B cell (primary cell): ENCODE measurements at regions not wholly inside any gene's neighbourhood (a gene's known extent, or its start where the extent isn't known, plus 50 kb on each side); places are given as distances from the start of the nearest gene placed in this dataset.

Experiments
- ATAC-seq: fragments of 200-7000 bp; cut with Tn5 transposase; one replicate; pipeline ENCODE4 v1.10.0; 2021; ENCODE audit warnings: low read depth, mild to moderate bottlenecking, moderate number of reproducible peaks, moderate library complexity
- CTCF ChIA-PET: fragments of 350-600 bp; sonication (Branson Sonifier 250); formaldehyde crosslinking; loops from one replicate; lab custom pipeline; 2021; ENCODE audit warnings: antibody characterized with exemption, inconsistent platforms; lab: Charles Lee
- POLR2A ChIA-PET: fragments of 350-600 bp; sonication (Branson Sonifier 250); formaldehyde crosslinking; loops from one replicate; lab custom pipeline; 2021; ENCODE audit warnings: antibody characterized with exemption; lab: Charles Lee
- DNase-seq: peaks from one replicate; pipeline ENCODE4 v3.0.0; 2013
- H2AFZ ChIP-seq: 2 replicates; pipeline ENCODE4 v1.6.1; 2012; ENCODE audit warnings: mild to moderate bottlenecking, low read depth, low read length; ENCODE audit not compliant: insufficient read depth, poor library complexity, severe bottlenecking
- H3K27ac ChIP-seq, 2 donors: 1 replicate in 1 of 2; 2 replicates in 1 of 2; pipeline ENCODE4 v1.5.1; 2012 to 2013; ENCODE audit warnings: low read length in 2 of 2, mild to moderate bottlenecking in 2 of 2, moderate library complexity in 1 of 2
- H3K27me3 ChIP-seq, 4 experiments: fragments of 200-600 bp in 1 of 4; sonication (generic) in 1 of 4; replicated peaks in 1 of 4; 1 replicate in 2 of 4; 2 replicates in 2 of 4; pipeline versions ENCODE4 v1.6.1 to v1.7.0; 2013 to 2016; ENCODE audit warnings: low read length in 3 of 4, mild to moderate bottlenecking in 2 of 4, mixed read lengths in 1 of 4, moderate library complexity in 1 of 4; ENCODE audit not compliant: insufficient read depth in 4 of 4, control insufficient read depth in 3 of 4; ENCODE audit errors: control extremely low read depth in 1 of 4
- H3K36me3 ChIP-seq, 2 experiments: replicated peaks in 1 of 2; 1 replicate in 1 of 2; 2 replicates in 1 of 2; pipeline versions ENCODE4 v1.6.1 to v1.7.1; 2013; ENCODE audit warnings: low read length in 1 of 2; ENCODE audit not compliant: insufficient read depth in 2 of 2, control insufficient read depth in 1 of 2; ENCODE audit errors: control extremely low read depth in 1 of 2, extremely low read depth in 1 of 2
- H3K4me1 ChIP-seq, 2 donors: fragments of 200-600 bp in 1 of 2; sonication (generic) in 1 of 2; 1 replicate in 1 of 2; 2 replicates in 1 of 2; pipeline versions ENCODE4 v1.5.1 to v1.6.1; 2013 to 2017; ENCODE audit warnings: low read length in 2 of 2; ENCODE audit not compliant: control insufficient read depth in 2 of 2, insufficient read depth in 2 of 2
- H3K4me2 ChIP-seq: replicated peaks from 2 replicates; pipeline ENCODE3; 2012; ENCODE audit warnings: mild to moderate bottlenecking, low read depth, low read length; ENCODE audit not compliant: poor library complexity, severe bottlenecking
- H3K4me3 ChIP-seq, 5 experiments: fragments of 200-600 bp in 1 of 5; sonication (generic) in 1 of 5; 1 replicate in 3 of 5; 2 replicates in 2 of 5; pipeline versions ENCODE4 v1.5.1 to v1.7.0; 2011 to 2016; ENCODE audit warnings: low read length in 4 of 5, mild to moderate bottlenecking in 4 of 5, low read depth in 2 of 5, control low read depth in 1 of 5, moderate library complexity in 1 of 5; ENCODE audit not compliant: insufficient read depth in 1 of 5; ENCODE audit errors: control extremely low read depth in 1 of 5, extremely low read depth in 1 of 5
- H3K79me2 ChIP-seq: fragments of 200-600 bp; sonication (generic); one replicate; pipeline ENCODE4 v1.6.0; 2016; ENCODE audit warnings: low read length; ENCODE audit not compliant: control insufficient read depth, insufficient read depth
- H3K9ac ChIP-seq: fragments of 200-600 bp; sonication (generic); 2 replicates; pipeline ENCODE4 v1.6.1; 2017; ENCODE audit warnings: mild to moderate bottlenecking, low read length, moderate library complexity
- H3K9me3 ChIP-seq, 3 donors: one replicate each; pipeline versions ENCODE4 v1.6.1 to v1.7.1; 2013; ENCODE audit warnings: low read length in 2 of 3; ENCODE audit not compliant: control insufficient read depth in 2 of 3, insufficient read depth in 1 of 3; ENCODE audit errors: control extremely low read depth in 1 of 3
- H4K20me1 ChIP-seq: 2 replicates; pipeline ENCODE4 v1.6.0; 2012; ENCODE audit warnings: mild to moderate bottlenecking, low read length; ENCODE audit not compliant: insufficient read depth, control insufficient read depth, poor library complexity, severe bottlenecking
- H3K27ac Mint-ChIP-seq: one replicate; pipeline ENCODE4 v1.8.0; 2021; ENCODE audit warnings: mixed read lengths
- H3K27me3 Mint-ChIP-seq: one replicate; pipeline ENCODE4 v1.8.0; 2021; ENCODE audit warnings: mixed read lengths
- H3K4me1 Mint-ChIP-seq: one replicate; pipeline ENCODE4 v1.8.0; 2021; ENCODE audit warnings: mixed read lengths
- H3K4me3 Mint-ChIP-seq: one replicate; pipeline ENCODE4 v1.8.0; 2021; ENCODE audit warnings: mixed read lengths
- H3K9me3 Mint-ChIP-seq: one replicate; pipeline ENCODE4 v1.8.0; 2022; ENCODE audit warnings: mixed read lengths; ENCODE audit not compliant: insufficient read depth
- CTCF ChIP-seq: fragments of 200-600 bp; IDR thresholded peaks from one replicate; pipeline ENCODE4 v1.8.0; 2022; ENCODE audit warnings: antibody characterized with exemption, mild to moderate bottlenecking
- EZH2 ChIP-seq: IDR thresholded peaks from 2 replicates; pipeline ENCODE4 v1.6.1; 2012; ENCODE audit warnings: borderline replicate concordance, low read depth, mild to moderate bottlenecking, moderate library complexity, low read length; ENCODE audit not compliant: insufficient read depth, poor library complexity, severe bottlenecking
- WGBS: methylation state at CpG from one replicate; pipeline ENCODE4 v1.1.5; 2013; ENCODE audit warnings: missing lambda C conversion rate; ENCODE audit not compliant: insufficient coverage; 5-methylcytosine and 5-hydroxymethylcytosine counted together
- intact Hi-C: fragments of 100-400 bp; cut with micrococcal nuclease; formaldehyde crosslinking; loops from one replicate; pipeline ENCODE4 v1.10.0; 2022

- H3K9ac ChIP-seq, result no peak overlapping the region
- no peaks in the 10 kb centered on the region for H3K4me1 ChIP-seq
- no peaks in the 10 kb centered on the region for H3K4me1 Mint-ChIP-seq
- no peaks in the 10 kb centered on the region for H3K79me2 ChIP-seq
- no peak overlapping the region for H3K27ac Mint-ChIP-seq
- DNase-seq (no peak), ATAC-seq (no peak)
- H3K27me3 ChIP-seq, result peaks cover 0 to 11% (median 0%) of the 10 kb centered on the region in 4 experiments
- no peaks in the 10 kb centered on the region for H4K20me1 ChIP-seq
- WGBS, result 59% methylated on average over 6 of the region's 6 CpGs
- peaks cover 0 to under 1% (median 0%) of the 10 kb centered on the region in 3 donors for H3K9me3 ChIP-seq
- no peak overlapping the region for H3K4me2 ChIP-seq
- peaks cover 22% of the 10 kb centered on the region for H3K27me3 Mint-ChIP-seq
- ChIA-PET CTCF (no interaction called here), POLR2A (no interaction called here)
- no peak for TF ChIP-seq EZH2
- TF ChIP-seq CTCF, result no peak
- no peak overlapping the region for H3K4me3 Mint-ChIP-seq
- H3K4me3 ChIP-seq, result no peak overlapping the region
- H3K9me3 Mint-ChIP-seq, result no peaks in the 10 kb centered on the region
- intact Hi-C loops, result no loop called here
- no peak overlapping the region for H2AFZ ChIP-seq
- H3K36me3 ChIP-seq, result no peaks in the 10 kb centered on the region
- H3K27ac ChIP-seq, result no peak overlapping the region
Measured at GRCh38 chr1:18548643-18549042, 67.9 kb downstream of the KLHDC7A start.

DNA sequence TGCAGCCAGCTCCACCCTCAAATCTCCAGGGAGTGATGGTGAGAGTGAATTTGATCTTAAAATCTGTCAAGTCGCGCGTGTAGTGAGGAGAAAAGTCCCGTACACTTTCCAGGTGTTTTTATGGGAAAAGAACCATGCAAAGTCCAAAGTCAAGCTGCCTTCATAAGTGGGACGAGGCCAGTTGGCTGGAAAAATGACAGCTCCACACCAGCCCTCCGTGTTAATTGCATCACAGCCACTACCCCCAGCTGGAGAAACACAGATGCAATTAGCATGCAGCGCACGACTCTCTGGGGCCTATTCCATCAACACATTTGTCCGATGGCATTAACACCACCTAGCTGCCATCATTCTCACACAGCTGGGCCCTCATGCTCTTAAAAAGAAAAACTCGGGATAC lies 68.4 kb downstream of the KLHDC7A start:
- no peak overlapping the region for H3K9ac ChIP-seq
- H3K27me3 Mint-ChIP-seq, result peaks cover 24% of the 10 kb centered on the region
- no peak overlapping the region for H2AFZ ChIP-seq
- intact Hi-C loops, result no loop called here
- WGBS, result 80% methylated on average over 6 of the region's 10 CpGs
- no peaks in the 10 kb centered on the region for H3K79me2 ChIP-seq
- H3K4me3 Mint-ChIP-seq, result no peak overlapping the region
- CTCF ChIA-PET, result no interaction called here
- TF ChIP-seq CTCF (no peak), EZH2 (no peak)
- no peak overlapping the region for H3K4me3 ChIP-seq
- no peaks in the 10 kb centered on the region for H4K20me1 ChIP-seq
- H3K27ac Mint-ChIP-seq, result no peak overlapping the region
- peaks cover 0 to 11% (median 0%) of the 10 kb centered on the region in 4 experiments for H3K27me3 ChIP-seq
- no peaks in the 10 kb centered on the region for H3K4me1 ChIP-seq
- no peak overlapping the region for H3K27ac ChIP-seq
- H3K4me1 Mint-ChIP-seq, result no peaks in the 10 kb centered on the region
- H3K9me3 Mint-ChIP-seq, result no peaks in the 10 kb centered on the region
- POLR2A ChIA-PET, result no interaction called here
- ATAC-seq, result no peak
- H3K4me2 ChIP-seq, result no peak overlapping the region
- DNase-seq, result no peak
- no peaks in the 10 kb centered on the region for H3K36me3 ChIP-seq
- H3K9me3 ChIP-seq, result no peaks in the 10 kb centered on the region
